Stimulated activated CD8-positive, alpha-beta memory T cell treated with anti-CD3 and anti-CD28 coated beads, Interleukin-15, amount 100 ng/mL, for 48 hours (primary cell): ENCODE measurements at regions not wholly inside any gene's neighbourhood (a gene's known extent, or its start where the extent isn't known, plus 50 kb on each side); places are given as distances from the start of the nearest gene placed in this dataset.

Source experiments
- DNase-seq, 2 donors: peaks; one replicate each; pipeline ENCODE4 v3.0.0-alpha.2; 2020; ENCODE audit warnings: low read depth in 2 of 2

DNA sequence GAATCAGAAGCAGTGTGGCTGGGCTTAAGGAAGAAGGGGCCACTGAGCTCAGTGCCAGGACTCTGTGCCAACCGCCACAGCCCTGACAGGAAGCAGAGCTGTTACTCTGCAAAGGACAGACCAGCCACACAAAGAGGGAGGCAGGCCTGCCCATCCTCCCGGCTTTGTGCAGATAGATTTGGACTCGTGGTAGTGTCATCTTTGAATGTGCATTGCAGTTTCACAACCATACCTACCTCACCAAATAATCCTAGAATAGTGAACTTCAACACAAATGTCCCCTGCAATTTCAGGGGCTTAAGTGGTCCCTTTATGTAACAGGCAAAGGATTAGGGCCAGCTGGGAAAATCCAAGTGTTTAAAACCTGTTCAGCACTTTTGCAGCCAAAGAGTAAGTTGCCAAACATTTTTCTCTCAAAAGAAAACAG, 55.1 kb upstream of the CLDN10 start:
- no peak for DNase-seq

DNA sequence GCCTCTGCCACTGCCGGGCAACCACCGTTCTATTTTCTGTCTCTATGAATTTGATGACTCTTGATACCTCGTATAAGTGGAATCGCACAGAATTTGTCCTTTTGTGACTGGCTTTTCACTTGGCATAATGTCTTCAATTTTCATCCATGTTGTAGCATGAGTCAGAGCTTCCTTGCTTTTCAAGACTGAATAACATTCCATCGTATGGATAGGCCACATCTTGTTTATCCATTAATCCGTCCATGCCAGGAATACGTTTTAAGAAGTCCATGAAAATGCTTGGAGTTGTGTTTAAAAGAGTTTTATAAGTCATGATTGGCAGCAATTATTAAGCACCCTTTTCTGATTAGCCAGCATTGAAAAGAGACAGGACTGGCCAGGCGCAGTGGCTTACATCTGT, 53.6 kb upstream of the CLDN10 start:
- DNase-seq, result no peak

DNA sequence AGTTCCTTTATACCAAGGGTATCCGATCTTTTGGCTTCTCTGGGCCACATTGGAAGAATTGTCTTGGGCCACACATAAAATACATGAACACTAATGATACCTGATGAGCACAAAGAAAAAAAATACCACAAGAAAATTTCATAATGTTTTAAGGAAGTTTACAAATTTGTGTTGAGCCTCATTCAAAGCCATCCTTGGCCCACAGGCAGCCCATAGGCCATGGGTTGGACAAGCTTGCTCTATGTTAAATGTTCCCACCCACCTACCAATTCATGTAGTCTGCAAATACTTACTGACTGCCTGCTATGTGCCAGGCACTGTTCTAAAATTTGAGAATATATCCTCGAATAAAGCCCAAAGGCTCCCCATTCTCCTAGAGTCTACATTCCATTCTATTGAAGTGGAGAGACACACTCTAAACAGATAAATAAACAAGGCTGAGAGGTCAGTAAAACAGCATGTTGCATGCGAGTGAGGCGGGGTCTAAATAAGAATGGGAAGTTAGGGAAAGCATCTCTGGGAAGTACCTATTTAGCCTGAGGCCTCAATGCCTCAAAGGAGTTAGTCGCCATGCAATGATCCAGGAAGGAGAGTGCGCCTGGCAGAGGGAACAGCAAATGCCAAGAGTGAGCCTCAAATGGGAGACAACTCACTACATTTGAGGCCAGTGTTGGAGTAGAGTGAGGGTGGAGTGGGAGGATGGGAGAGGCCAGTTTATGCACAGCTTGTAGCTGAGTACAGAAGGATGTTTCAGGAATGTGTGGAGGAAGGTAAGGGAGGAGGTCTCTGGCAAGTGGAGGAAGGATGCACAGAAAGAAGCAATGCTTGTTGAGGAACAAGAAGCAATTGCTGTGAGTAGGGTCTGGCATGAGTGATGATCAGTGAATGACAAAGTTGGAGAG, 52.5 kb upstream of the CLDN10 start:
- no peak for DNase-seq

DNA sequence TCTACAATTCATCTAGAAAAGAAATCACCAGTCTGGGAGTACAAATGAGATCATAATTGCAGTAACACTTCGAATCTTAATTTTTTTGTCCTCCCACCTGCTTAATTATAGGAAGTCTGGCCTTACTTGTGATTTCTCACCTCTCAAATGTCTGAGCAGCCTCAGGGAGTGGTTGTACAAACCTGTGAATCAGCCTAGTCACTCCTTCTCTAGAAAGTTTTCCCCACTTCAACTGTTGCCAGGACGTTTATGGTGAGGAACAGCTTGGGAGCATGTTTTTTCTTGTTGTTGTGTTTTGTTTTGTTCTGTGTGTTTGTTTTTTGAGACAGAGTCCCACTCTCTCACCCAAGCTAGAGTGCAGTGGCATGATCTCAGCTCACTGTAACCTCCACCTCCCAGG, 50.3 kb upstream of the CLDN10 start:
- no peak for DNase-seq
